ENCODE measurements at regions not wholly inside any gene's neighbourhood (a gene's known extent, or its start where the extent isn't known, plus 50 kb on each side); places are given as distances from the start of the nearest gene placed in this dataset.

DNA sequence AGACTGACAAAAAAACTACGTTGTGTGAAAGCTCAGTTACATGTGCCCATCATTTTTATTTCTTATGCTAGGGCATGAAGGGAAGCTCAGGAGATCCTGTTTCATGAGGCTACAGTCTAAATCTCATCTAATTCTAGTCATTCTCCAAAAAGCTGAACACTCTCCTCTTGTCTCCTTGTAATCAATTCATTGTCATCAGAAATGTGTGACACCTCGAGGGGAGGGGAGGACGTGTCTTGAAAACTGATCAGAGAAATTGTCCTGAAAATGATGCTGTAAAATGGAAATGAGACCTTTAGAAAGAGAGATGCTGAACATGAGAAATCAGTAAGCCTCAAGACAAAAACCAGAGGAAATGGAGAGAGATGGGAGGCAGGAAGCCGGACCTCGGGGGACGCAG is 103.4 kb downstream of the DAD1 start:
- TF ChIP-seq, protein P1, sequence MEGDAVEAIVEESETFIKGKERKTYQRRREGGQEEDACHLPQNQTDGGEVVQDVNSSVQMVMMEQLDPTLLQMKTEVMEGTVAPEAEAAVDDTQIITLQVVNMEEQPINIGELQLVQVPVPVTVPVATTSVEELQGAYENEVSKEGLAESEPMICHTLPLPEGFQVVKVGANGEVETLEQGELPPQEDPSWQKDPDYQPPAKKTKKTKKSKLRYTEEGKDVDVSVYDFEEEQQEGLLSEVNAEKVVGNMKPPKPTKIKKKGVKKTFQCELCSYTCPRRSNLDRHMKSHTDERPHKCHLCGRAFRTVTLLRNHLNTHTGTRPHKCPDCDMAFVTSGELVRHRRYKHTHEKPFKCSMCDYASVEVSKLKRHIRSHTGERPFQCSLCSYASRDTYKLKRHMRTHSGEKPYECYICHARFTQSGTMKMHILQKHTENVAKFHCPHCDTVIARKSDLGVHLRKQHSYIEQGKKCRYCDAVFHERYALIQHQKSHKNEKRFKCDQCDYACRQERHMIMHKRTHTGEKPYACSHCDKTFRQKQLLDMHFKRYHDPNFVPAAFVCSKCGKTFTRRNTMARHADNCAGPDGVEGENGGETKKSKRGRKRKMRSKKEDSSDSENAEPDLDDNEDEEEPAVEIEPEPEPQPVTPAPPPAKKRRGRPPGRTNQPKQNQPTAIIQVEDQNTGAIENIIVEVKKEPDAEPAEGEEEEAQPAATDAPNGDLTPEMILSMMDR (IDR thresholded peaks at IDR 0.05), result no peak
- TF ChIP-seq POLR2AphosphoS5 (IDR thresholded peaks at IDR 0.05; ENCODE audit: low read depth, low read length), result no peak
- TF ChIP-seq TCF7L2 (IDR thresholded peaks at IDR 0.05; ENCODE audit: low read depth, low read length), result no peak
